ENCODE measurements at regions not wholly inside any gene's neighbourhood (a gene's known extent, or its start where the extent isn't known, plus 50 kb on each side); places are given as distances from the start of the nearest gene placed in this dataset.

DNA sequence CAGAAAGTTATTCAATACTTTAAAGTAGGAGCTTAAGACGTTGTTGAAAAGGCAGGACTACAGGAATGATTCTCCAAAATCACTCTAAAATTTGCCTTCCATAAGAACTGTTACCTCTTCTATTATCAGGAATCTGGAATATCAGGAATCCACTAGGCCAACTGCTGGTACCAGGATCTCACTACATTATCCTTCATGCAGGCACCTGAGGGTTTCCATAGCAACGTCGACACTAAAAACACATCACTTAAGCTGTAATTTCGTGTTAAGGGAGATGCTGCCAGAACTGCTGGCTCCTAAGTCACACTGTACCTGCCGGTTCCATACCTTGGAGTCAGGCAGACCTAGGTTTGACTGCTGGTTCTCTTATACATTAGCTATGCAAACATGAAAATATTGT lies 139.7 kb upstream of the C1orf87 start:
- no peaks in the 10 kb centered on the region for H3K9me3 ChIP-seq (ENCODE audit: control insufficient read depth, insufficient read depth, low read depth, low read length)
- no peak overlapping the region for H3K27ac ChIP-seq (ENCODE audit: extremely low read depth, low read depth, low read length)
- no peaks in the 10 kb centered on the region for H3K36me3 ChIP-seq (ENCODE audit: control insufficient read depth in 2 of 2, insufficient read depth in 1 of 2, low read length in 2 of 2)
- H3K4me3 ChIP-seq (ENCODE audit: low read depth, low read length): no peak overlapping the region
- ChIA-PET CTCF (no interaction called here), POLR2A (no interaction called here)
- no peaks in the 10 kb centered on the region for H3K4me1 ChIP-seq (ENCODE audit: control insufficient read depth, insufficient read depth, low read length)
- TF ChIP-seq, protein P1, sequence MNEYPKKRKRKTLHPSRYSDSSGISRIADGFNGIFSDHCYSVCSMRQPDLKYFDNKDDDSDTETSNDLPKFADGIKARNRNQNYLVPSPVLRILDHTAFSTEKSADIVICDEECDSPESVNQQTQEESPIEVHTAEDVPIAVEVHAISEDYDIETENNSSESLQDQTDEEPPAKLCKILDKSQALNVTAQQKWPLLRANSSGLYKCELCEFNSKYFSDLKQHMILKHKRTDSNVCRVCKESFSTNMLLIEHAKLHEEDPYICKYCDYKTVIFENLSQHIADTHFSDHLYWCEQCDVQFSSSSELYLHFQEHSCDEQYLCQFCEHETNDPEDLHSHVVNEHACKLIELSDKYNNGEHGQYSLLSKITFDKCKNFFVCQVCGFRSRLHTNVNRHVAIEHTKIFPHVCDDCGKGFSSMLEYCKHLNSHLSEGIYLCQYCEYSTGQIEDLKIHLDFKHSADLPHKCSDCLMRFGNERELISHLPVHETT (tag by site-specific recombination; IDR thresholded peaks at IDR 0.05): no peak
- TF ChIP-seq ZNF560 (tag by site-specific recombination; IDR thresholded peaks at IDR 0.05; ENCODE audit: borderline replicate concordance) (no peak), ZNF157 (tag by site-specific recombination; IDR thresholded peaks at IDR 0.05) (no peak), ZNF623 (tag by site-specific recombination; IDR thresholded peaks at IDR 0.05) (no peak), ZNF37A (tag by site-specific recombination; IDR thresholded peaks at IDR 0.05) (no peak), HOXA7 (CRISPR knock-in tag; IDR thresholded peaks at IDR 0.05; ENCODE audit: borderline replicate concordance) (no peak), ZNF521 (tag by site-specific recombination; IDR thresholded peaks at IDR 0.05) (no peak), ZNF768 (tag by site-specific recombination; IDR thresholded peaks at IDR 0.05) (no peak)
- TF ChIP-seq, protein P2, sequence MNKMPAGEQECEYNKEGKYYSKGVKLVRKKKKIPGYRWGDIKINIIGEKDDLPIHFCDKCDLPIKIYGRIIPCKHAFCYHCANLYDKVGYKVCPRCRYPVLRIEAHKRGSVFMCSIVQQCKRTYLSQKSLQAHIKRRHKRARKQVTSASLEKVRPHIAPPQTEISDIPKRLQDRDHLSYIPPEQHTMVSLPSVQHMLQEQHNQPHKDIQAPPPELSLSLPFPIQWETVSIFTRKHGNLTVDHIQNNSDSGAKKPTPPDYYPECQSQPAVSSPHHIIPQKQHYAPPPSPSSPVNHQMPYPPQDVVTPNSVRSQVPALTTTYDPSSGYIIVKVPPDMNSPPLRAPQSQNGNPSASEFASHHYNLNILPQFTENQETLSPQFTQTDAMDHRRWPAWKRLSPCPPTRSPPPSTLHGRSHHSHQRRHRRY (tag by site-specific recombination; IDR thresholded peaks at IDR 0.05): no peak

DNA sequence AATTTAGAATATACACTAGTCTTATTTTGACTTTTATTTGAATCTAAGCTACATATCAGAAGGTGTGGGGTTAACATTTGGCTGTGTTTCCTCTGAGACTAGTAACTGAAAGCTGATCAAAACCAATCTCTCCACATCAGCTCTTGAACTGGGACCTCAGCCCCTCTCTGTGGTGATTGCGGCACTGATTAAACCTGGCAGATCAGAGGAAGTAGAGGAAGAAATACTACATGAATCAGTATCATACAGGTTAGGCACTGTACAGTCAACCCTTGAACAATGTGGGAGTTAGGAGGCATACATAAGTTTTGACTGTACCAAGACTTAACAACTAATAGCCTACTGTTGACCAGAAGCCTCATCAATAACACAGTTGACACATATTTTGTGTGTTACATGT lies 122.5 kb upstream of the C1orf87 start:
- Histone ChIP-seq H3K27ac (ENCODE audit: extremely low read depth, low read depth, low read length) (no peak overlapping the region), H3K4me1 (ENCODE audit: control insufficient read depth, insufficient read depth, low read length) (no peaks in the 10 kb centered on the region), H3K4me3 (ENCODE audit: low read depth, low read length) (no peak overlapping the region), H3K9me3 (ENCODE audit: control insufficient read depth, insufficient read depth, low read depth, low read length) (no peaks in the 10 kb centered on the region), H3K36me3 (ENCODE audit: control insufficient read depth in 2 of 2, insufficient read depth in 1 of 2, low read length in 2 of 2) (no peaks in the 10 kb centered on the region)
- TF ChIP-seq ZNF132 (tag by site-specific recombination; IDR thresholded peaks at IDR 0.05; ENCODE audit: borderline replicate concordance): no peak
- no peak for TF ChIP-seq ZBTB17 (tag by site-specific recombination; IDR thresholded peaks at IDR 0.05)
- no peak for TF ChIP-seq ZNF473 (tag by site-specific recombination; IDR thresholded peaks at IDR 0.05)
- TF ChIP-seq ZNF175 (tag by site-specific recombination; IDR thresholded peaks at IDR 0.05): no peak
- ChIA-PET POLR2A (no interaction called here), CTCF (no interaction called here)

DNA sequence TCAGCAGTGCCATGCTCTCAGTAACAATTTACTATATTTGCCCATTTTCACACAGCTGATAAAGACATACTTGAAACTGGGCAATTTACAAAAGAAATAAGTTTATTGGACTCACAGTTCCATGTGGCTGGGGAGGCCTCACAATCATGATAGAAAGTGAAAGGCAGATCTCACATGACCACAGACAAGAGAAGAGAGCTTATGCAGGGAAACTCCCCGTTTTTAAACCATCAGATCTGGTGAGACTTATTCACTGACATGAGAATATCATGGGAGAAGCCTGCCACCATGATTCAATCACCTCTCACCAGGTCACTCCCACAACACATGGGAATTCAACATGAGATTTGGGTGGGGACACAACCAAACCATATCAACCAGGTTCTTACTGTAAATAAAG lies 112.1 kb upstream of the C1orf87 start:
- Histone ChIP-seq H3K4me1 (ENCODE audit: control insufficient read depth, insufficient read depth, low read length) (no peaks in the 10 kb centered on the region), H3K36me3 (ENCODE audit: control insufficient read depth in 2 of 2, insufficient read depth in 1 of 2, low read length in 2 of 2) (no peaks in the 10 kb centered on the region), H3K9me3 (ENCODE audit: control insufficient read depth, insufficient read depth, low read depth, low read length) (no peaks in the 10 kb centered on the region), H3K4me3 (ENCODE audit: low read depth, low read length) (no peak overlapping the region), H3K27ac (ENCODE audit: extremely low read depth, low read depth, low read length) (no peak overlapping the region)
- ChIA-PET POLR2A (no interaction called here), CTCF (interaction anchor here (0.7 kb wide), 1 partner anchor 812 kb away, joined by 3 read pairs; no protein-coding TSS in a partner anchor)
- no peak for TF ChIP-seq ZXDB (tag by site-specific recombination; IDR thresholded peaks at IDR 0.05)
- no peak for TF ChIP-seq ZNF830 (tag by site-specific recombination; IDR thresholded peaks at IDR 0.05; ENCODE audit: low read depth)
- no peak for TF ChIP-seq ZNF473 (tag by site-specific recombination; IDR thresholded peaks at IDR 0.05)
- TF ChIP-seq MZF1 (tag by site-specific recombination; IDR thresholded peaks at IDR 0.05; ENCODE audit: borderline replicate concordance): no peak
- TF ChIP-seq ZNF155 (tag by site-specific recombination; IDR thresholded peaks at IDR 0.05): no peak
- TF ChIP-seq ZNF223 (tag by site-specific recombination; IDR thresholded peaks at IDR 0.05): no peak
- no peak for TF ChIP-seq SCRT2 (tag by site-specific recombination; IDR thresholded peaks at IDR 0.05)
- no peak for TF ChIP-seq GLIS2 (tag by site-specific recombination; IDR thresholded peaks at IDR 0.05)
- TF ChIP-seq, protein P3, sequence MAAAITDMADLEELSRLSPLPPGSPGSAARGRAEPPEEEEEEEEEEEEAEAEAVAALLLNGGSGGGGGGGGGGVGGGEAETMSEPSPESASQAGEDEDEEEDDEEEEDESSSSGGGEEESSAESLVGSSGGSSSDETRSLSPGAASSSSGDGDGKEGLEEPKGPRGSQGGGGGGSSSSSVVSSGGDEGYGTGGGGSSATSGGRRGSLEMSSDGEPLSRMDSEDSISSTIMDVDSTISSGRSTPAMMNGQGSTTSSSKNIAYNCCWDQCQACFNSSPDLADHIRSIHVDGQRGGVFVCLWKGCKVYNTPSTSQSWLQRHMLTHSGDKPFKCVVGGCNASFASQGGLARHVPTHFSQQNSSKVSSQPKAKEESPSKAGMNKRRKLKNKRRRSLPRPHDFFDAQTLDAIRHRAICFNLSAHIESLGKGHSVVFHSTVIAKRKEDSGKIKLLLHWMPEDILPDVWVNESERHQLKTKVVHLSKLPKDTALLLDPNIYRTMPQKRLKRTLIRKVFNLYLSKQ (tag by site-specific recombination; IDR thresholded peaks at IDR 0.05; ENCODE audit: borderline replicate concordance): no peak
- TF ChIP-seq, protein P4, sequence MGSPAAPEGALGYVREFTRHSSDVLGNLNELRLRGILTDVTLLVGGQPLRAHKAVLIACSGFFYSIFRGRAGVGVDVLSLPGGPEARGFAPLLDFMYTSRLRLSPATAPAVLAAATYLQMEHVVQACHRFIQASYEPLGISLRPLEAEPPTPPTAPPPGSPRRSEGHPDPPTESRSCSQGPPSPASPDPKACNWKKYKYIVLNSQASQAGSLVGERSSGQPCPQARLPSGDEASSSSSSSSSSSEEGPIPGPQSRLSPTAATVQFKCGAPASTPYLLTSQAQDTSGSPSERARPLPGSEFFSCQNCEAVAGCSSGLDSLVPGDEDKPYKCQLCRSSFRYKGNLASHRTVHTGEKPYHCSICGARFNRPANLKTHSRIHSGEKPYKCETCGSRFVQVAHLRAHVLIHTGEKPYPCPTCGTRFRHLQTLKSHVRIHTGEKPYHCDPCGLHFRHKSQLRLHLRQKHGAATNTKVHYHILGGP (tag by site-specific recombination; IDR thresholded peaks at IDR 0.05): no peak
- no peak for TF ChIP-seq ZNF529 (tag by site-specific recombination; IDR thresholded peaks at IDR 0.05; ENCODE audit: insufficient replicate concordance)
- no peak for TF ChIP-seq SCRT1 (tag by site-specific recombination; IDR thresholded peaks at IDR 0.05; ENCODE audit: borderline replicate concordance)
- TF ChIP-seq, protein P5, sequence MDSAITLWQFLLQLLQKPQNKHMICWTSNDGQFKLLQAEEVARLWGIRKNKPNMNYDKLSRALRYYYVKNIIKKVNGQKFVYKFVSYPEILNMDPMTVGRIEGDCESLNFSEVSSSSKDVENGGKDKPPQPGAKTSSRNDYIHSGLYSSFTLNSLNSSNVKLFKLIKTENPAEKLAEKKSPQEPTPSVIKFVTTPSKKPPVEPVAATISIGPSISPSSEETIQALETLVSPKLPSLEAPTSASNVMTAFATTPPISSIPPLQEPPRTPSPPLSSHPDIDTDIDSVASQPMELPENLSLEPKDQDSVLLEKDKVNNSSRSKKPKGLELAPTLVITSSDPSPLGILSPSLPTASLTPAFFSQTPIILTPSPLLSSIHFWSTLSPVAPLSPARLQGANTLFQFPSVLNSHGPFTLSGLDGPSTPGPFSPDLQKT (IDR thresholded peaks at IDR 0.05; ENCODE audit: borderline replicate concordance, low read depth, low read length): no peak
- TF ChIP-seq ZNF426 (tag by site-specific recombination; IDR thresholded peaks at IDR 0.05): no peak
- no peak for TF ChIP-seq ZFP37 (tag by site-specific recombination; IDR thresholded peaks at IDR 0.05)
- no peak for TF ChIP-seq ZNF701 (tag by site-specific recombination; IDR thresholded peaks at IDR 0.05)

Data from HEK293 (cell line).